HG02970 (cell line): ENCODE measurements at regions not wholly inside any gene's neighbourhood (a gene's known extent, or its start where the extent isn't known, plus 50 kb on each side); places are given as distances from the start of the nearest gene placed in this dataset.
"Not testable (repeated sequence)": the region's sequence is repeated elsewhere in the genome, so short reads cannot be mapped to it uniquely, and the experiment has no call there.

ENCODE experiments used
- ATAC-seq: cut with Tn5 transposase; IDR thresholded peaks from one replicate; pipeline ENCODE4 v1.9.1; 2021; ENCODE audit warnings: mild to moderate bottlenecking, moderate library complexity, moderate number of reproducible peaks; ENCODE audit not compliant: unreplicated experiment, low FRiP score

- no peak for ATAC-seq
Observed at GRCh38 chr10:30765022-30765615, 135.6 kb upstream of the LYZL2 start.

- no peak for ATAC-seq
Observed at GRCh38 chr10:30763918-30764317, 134.4 kb upstream of the LYZL2 start.

GRCh38 chr10:30762620-30763019 is 133.1 kb upstream of the LYZL2 start:
- ATAC-seq: no peak

GRCh38 chr10:30759423-30759822 is 129.9 kb upstream of the LYZL2 start:
- ATAC-seq: no peak

GRCh38 chr10:30758338-30758737 is 128.8 kb upstream of the LYZL2 start:
- ATAC-seq: no peak

- no peak for ATAC-seq
Observed at GRCh38 chr10:30756896-30757295, 127.3 kb upstream of the LYZL2 start.

- ATAC-seq: no peak
Observed at GRCh38 chr10:30756151-30756550, 126.6 kb upstream of the LYZL2 start.

- ATAC-seq: no peak
Observed at GRCh38 chr10:30755441-30755953, 125.9 kb upstream of the LYZL2 start.

GRCh38 chr10:30752481-30752881 is 122.9 kb upstream of the LYZL2 start:
- no peak for ATAC-seq

- no peak for ATAC-seq
Observed at GRCh38 chr10:30751678-30752331, 122.3 kb upstream of the LYZL2 start.

- ATAC-seq: no peak
Observed at GRCh38 chr10:30750971-30751677, 121.6 kb upstream of the LYZL2 start.

GRCh38 chr10:30749385-30749784 is 119.8 kb upstream of the LYZL2 start:
- ATAC-seq: no peak

GRCh38 chr10:30748152-30748973 is 118.8 kb upstream of the LYZL2 start:
- no peak for ATAC-seq

- ATAC-seq: no peak
Observed at GRCh38 chr10:30747633-30748032, 118.1 kb upstream of the LYZL2 start.

GRCh38 chr10:30745953-30746352 is 116.4 kb upstream of the LYZL2 start:
- ATAC-seq: no peak

- no peak for ATAC-seq
Observed at GRCh38 chr10:30744106-30744505, 114.6 kb upstream of the LYZL2 start.

- no peak for ATAC-seq
Observed at GRCh38 chr10:30743586-30743985, 114.0 kb upstream of the LYZL2 start.

- ATAC-seq: no peak
Observed at GRCh38 chr10:30742471-30742870, 112.9 kb upstream of the LYZL2 start.

GRCh38 chr10:30740774-30741173 is 111.2 kb upstream of the LYZL2 start:
- not testable (repeated sequence) for ATAC-seq

- no peak for ATAC-seq
Observed at GRCh38 chr10:30738416-30738815, 108.9 kb upstream of the LYZL2 start.

- ATAC-seq: no peak
Observed at GRCh38 chr10:30737931-30738391, 108.4 kb upstream of the LYZL2 start.
